ENCODE measurements at regions not wholly inside any gene's neighbourhood (a gene's known extent, or its start where the extent isn't known, plus 50 kb on each side); places are given as distances from the start of the nearest gene placed in this dataset.

DNA sequence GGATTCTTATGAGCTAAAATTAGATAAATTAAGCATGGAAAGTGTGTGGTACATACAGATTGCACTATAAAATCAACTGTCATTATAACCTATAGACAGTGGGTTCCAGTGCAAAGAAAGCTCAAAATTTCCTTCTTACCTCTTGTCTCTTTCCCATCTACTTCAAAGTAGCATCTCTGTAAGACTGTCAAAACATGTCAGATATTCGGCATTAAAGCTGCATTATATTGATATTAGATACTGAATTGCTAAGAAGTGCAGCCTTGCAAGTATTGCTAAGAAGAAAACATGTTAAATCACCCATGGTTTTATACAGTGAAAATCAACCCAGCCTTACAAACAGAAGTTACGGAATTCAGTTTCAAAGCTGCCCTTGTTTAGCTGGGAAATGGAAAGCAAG is 849.8 kb upstream of the FAT3 start:
- no peaks in the 10 kb centered on the region for H3K27me3 ChIP-seq (replicated peaks; ENCODE audit: insufficient read depth, low read length)
- no peak overlapping the region for H3K9ac ChIP-seq (ENCODE audit: low read length)
- H3K4me2 ChIP-seq (ENCODE audit: low read depth, low read length) = no peak overlapping the region
- DNase-seq = no peak
- no peaks in the 10 kb centered on the region for H3F3A ChIP-seq (ENCODE audit: insufficient read depth, low read length)
- no peaks in the 10 kb centered on the region for H3K9me2 ChIP-seq (replicated peaks; ENCODE audit: insufficient read depth, low read length)
- no peaks in the 10 kb centered on the region for H3K79me2 ChIP-seq (ENCODE audit: low read length)
- H3K4me3 ChIP-seq (ENCODE audit: low read length) = no peak overlapping the region
- no peaks in the 10 kb centered on the region for H4K20me1 ChIP-seq (ENCODE audit: insufficient read depth, low read length)
- no peak overlapping the region for H2AFZ ChIP-seq (ENCODE audit: low read length)
- no peaks in the 10 kb centered on the region for H3K4me1 ChIP-seq (ENCODE audit: low read length)
- TF ChIP-seq EZH2phosphoT487 (IDR thresholded peaks at IDR 0.05; ENCODE audit: low read length) (no peak), EZH2 (optimal IDR thresholded peaks at IDR 0.05; ENCODE audit: low read depth, low read length) (no peak)
- TF ChIP-seq, protein P1, sequence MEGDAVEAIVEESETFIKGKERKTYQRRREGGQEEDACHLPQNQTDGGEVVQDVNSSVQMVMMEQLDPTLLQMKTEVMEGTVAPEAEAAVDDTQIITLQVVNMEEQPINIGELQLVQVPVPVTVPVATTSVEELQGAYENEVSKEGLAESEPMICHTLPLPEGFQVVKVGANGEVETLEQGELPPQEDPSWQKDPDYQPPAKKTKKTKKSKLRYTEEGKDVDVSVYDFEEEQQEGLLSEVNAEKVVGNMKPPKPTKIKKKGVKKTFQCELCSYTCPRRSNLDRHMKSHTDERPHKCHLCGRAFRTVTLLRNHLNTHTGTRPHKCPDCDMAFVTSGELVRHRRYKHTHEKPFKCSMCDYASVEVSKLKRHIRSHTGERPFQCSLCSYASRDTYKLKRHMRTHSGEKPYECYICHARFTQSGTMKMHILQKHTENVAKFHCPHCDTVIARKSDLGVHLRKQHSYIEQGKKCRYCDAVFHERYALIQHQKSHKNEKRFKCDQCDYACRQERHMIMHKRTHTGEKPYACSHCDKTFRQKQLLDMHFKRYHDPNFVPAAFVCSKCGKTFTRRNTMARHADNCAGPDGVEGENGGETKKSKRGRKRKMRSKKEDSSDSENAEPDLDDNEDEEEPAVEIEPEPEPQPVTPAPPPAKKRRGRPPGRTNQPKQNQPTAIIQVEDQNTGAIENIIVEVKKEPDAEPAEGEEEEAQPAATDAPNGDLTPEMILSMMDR (IDR thresholded peaks at IDR 0.05; ENCODE audit: low read length) = no peak
- no peak overlapping the region for H3K27ac ChIP-seq (ENCODE audit: low read length)
- no peaks in the 10 kb centered on the region for H3K9me3 ChIP-seq (replicated peaks; ENCODE audit: insufficient read depth, low read length)
- no peaks in the 10 kb centered on the region for H3K36me3 ChIP-seq (replicated peaks; ENCODE audit: insufficient read depth, low read length)

DNA sequence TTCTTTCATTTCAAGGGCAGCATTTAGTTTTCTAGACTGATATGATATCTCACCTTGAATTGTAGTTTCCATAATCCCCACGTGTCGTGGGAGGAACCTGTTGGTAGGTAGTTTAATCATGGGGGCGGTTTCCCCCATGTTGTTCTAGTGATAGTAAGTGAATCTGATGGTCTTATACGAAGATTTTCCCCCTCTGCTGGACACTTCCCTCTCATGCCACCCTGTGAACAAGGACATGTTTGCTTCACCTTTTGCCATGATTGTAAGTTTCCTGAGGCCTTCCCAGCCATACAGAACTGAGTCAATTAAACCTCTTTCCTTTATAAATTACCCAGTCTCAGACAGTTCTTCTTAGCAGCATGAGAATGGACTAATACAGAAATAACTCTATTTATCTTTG is 851.1 kb upstream of the FAT3 start:
- Histone ChIP-seq H3F3A (ENCODE audit: insufficient read depth, low read length) (no peaks in the 10 kb centered on the region), H3K36me3 (replicated peaks; ENCODE audit: insufficient read depth, low read length) (no peaks in the 10 kb centered on the region), H3K9ac (ENCODE audit: low read length) (no peak overlapping the region), H4K20me1 (ENCODE audit: insufficient read depth, low read length) (no peaks in the 10 kb centered on the region), H3K27ac (ENCODE audit: low read length) (no peak overlapping the region), H3K79me2 (ENCODE audit: low read length) (no peaks in the 10 kb centered on the region), H3K9me3 (replicated peaks; ENCODE audit: insufficient read depth, low read length) (no peaks in the 10 kb centered on the region), H3K4me1 (ENCODE audit: low read length) (no peaks in the 10 kb centered on the region), H3K4me3 (ENCODE audit: low read length) (no peak overlapping the region), H2AFZ (ENCODE audit: low read length) (no peak overlapping the region), H3K9me2 (replicated peaks; ENCODE audit: insufficient read depth, low read length) (no peaks in the 10 kb centered on the region), H3K27me3 (replicated peaks; ENCODE audit: insufficient read depth, low read length) (no peaks in the 10 kb centered on the region), H3K4me2 (ENCODE audit: low read depth, low read length) (no peak overlapping the region)
- TF ChIP-seq EZH2phosphoT487 (IDR thresholded peaks at IDR 0.05; ENCODE audit: low read length) (no peak), EZH2 (optimal IDR thresholded peaks at IDR 0.05; ENCODE audit: low read depth, low read length) (no peak)
- TF ChIP-seq, protein P1 (IDR thresholded peaks at IDR 0.05; ENCODE audit: low read length) = no peak
- no peak for DNase-seq

DNA sequence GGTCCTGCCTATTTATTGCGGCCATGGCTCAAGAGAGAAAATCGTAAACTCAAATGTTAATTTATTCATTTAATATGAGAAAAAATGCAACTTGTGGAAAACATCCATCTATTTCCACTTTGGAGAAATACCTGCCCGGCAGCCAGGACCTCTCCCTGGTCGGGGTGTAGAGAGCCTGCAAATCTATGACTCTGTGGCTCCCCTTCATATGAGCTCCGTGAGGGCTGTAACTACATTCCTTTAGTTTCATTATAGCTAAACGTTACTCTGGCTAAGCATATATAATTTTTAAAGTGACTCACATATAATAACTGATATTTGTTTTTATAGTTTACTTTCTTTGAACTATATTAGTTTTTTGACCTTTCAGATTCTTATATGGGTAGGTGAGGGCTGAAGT is 857.8 kb upstream of the FAT3 start:
- TF ChIP-seq EZH2phosphoT487 (IDR thresholded peaks at IDR 0.05; ENCODE audit: low read length) (no peak), EZH2 (optimal IDR thresholded peaks at IDR 0.05; ENCODE audit: low read depth, low read length) (no peak)
- TF ChIP-seq, protein P1 (IDR thresholded peaks at IDR 0.05; ENCODE audit: low read length) = no peak
- Histone ChIP-seq H3K4me2 (ENCODE audit: low read depth, low read length) (no peak overlapping the region), H3K4me1 (ENCODE audit: low read length) (no peaks in the 10 kb centered on the region), H4K20me1 (ENCODE audit: insufficient read depth, low read length) (no peaks in the 10 kb centered on the region), H3K9ac (ENCODE audit: low read length) (no peak overlapping the region), H3K9me2 (replicated peaks; ENCODE audit: insufficient read depth, low read length) (no peaks in the 10 kb centered on the region), H3K27me3 (replicated peaks; ENCODE audit: insufficient read depth, low read length) (no peaks in the 10 kb centered on the region), H2AFZ (ENCODE audit: low read length) (no peak overlapping the region), H3K4me3 (ENCODE audit: low read length) (no peak overlapping the region), H3F3A (ENCODE audit: insufficient read depth, low read length) (no peaks in the 10 kb centered on the region), H3K9me3 (replicated peaks; ENCODE audit: insufficient read depth, low read length) (no peaks in the 10 kb centered on the region), H3K79me2 (ENCODE audit: low read length) (no peaks in the 10 kb centered on the region), H3K36me3 (replicated peaks; ENCODE audit: insufficient read depth, low read length) (no peaks in the 10 kb centered on the region), H3K27ac (ENCODE audit: low read length) (no peak overlapping the region)
- no peak for DNase-seq
